ENCODE measurements at regions not wholly inside any gene's neighbourhood (a gene's known extent, or its start where the extent isn't known, plus 50 kb on each side); places are given as distances from the start of the nearest gene placed in this dataset.

- H3K36me3 ChIP-seq (ENCODE audit: control insufficient read depth, insufficient read depth, low read length): no peaks in the 10 kb centered on the region
- DNase-seq: no peak
- no peak overlapping the region for H2BK15ac ChIP-seq (replicated peaks; ENCODE audit: low read depth)
- H3K4ac ChIP-seq (ENCODE audit: low read depth, low read length): no peak overlapping the region
- no peaks in the 10 kb centered on the region for H3K79me1 ChIP-seq (ENCODE audit: low read length)
- no peak overlapping the region for H3K56ac ChIP-seq (ENCODE audit: low read length)
- H3K27ac ChIP-seq (ENCODE audit: low read depth, low read length): no peak overlapping the region
- no peak overlapping the region for H2BK5ac ChIP-seq (ENCODE audit: low read length)
- no peak overlapping the region for H2BK120ac ChIP-seq (ENCODE audit: low read depth, low read length)
- no peak overlapping the region for H4K5ac ChIP-seq (ENCODE audit: low read length)
- H3K4me3 ChIP-seq (ENCODE audit: low read length): no peak overlapping the region
- H3K27me3 ChIP-seq (ENCODE audit: insufficient read depth, low read length, poor library complexity): no peaks in the 10 kb centered on the region
- no peaks in the 10 kb centered on the region for H3K79me2 ChIP-seq (ENCODE audit: control insufficient read depth, insufficient read depth, low read length)
- H3K18ac ChIP-seq (ENCODE audit: low read length): no peak overlapping the region
- no peak overlapping the region for H2AK5ac ChIP-seq (ENCODE audit: low read length)
- H4K8ac ChIP-seq (ENCODE audit: low read depth, low read length): no peak overlapping the region
- no peak overlapping the region for H3K9ac ChIP-seq (ENCODE audit: low read length)
- no peak overlapping the region for H3K23ac ChIP-seq (ENCODE audit: low read length)
- H3K4me1 ChIP-seq (ENCODE audit: control insufficient read depth, low read depth, low read length): no peaks in the 10 kb centered on the region
- H3K4me2 ChIP-seq (ENCODE audit: low read length): no peak overlapping the region
Measured at GRCh38 chr6:145252737-145253136, 482.6 kb downstream of the EPM2A start.

GRCh38 chr6:145254649-145255401 lies 480.5 kb downstream of the EPM2A start:
- no peaks in the 10 kb centered on the region for H3K27me3 ChIP-seq (ENCODE audit: insufficient read depth, low read length, poor library complexity)
- no peak overlapping the region for H3K27ac ChIP-seq (ENCODE audit: low read depth, low read length)
- no peak for DNase-seq
- H2BK15ac ChIP-seq (replicated peaks; ENCODE audit: low read depth): no peak overlapping the region
- H3K4me1 ChIP-seq (ENCODE audit: control insufficient read depth, low read depth, low read length): no peaks in the 10 kb centered on the region
- no peak overlapping the region for H2BK120ac ChIP-seq (ENCODE audit: low read depth, low read length)
- no peak overlapping the region for H3K4me3 ChIP-seq (ENCODE audit: low read length)
- no peaks in the 10 kb centered on the region for H3K79me2 ChIP-seq (ENCODE audit: control insufficient read depth, insufficient read depth, low read length)
- no peak overlapping the region for H2BK5ac ChIP-seq (ENCODE audit: low read length)
- no peak overlapping the region for H3K4me2 ChIP-seq (ENCODE audit: low read length)
- no peak overlapping the region for H3K18ac ChIP-seq (ENCODE audit: low read length)
- H4K5ac ChIP-seq (ENCODE audit: low read length): no peak overlapping the region
- no peaks in the 10 kb centered on the region for H3K36me3 ChIP-seq (ENCODE audit: control insufficient read depth, insufficient read depth, low read length)
- H3K4ac ChIP-seq (ENCODE audit: low read depth, low read length): no peak overlapping the region
- no peaks in the 10 kb centered on the region for H3K79me1 ChIP-seq (ENCODE audit: low read length)
- H2AK5ac ChIP-seq (ENCODE audit: low read length): no peak overlapping the region
- WGBS (ENCODE audit: extremely low coverage, insufficient coverage, low lambda C conversion rate): no CpG with 5 or more reads among the region's 5 CpGs
- no peak overlapping the region for H4K8ac ChIP-seq (ENCODE audit: low read depth, low read length)
- no peak overlapping the region for H3K9ac ChIP-seq (ENCODE audit: low read length)
- no peak overlapping the region for H3K23ac ChIP-seq (ENCODE audit: low read length)
- no peak overlapping the region for H3K56ac ChIP-seq (ENCODE audit: low read length)

GRCh38 chr6:145257704-145258103 lies 477.6 kb downstream of the EPM2A start:
- Histone ChIP-seq H4K8ac (ENCODE audit: low read depth, low read length) (no peak overlapping the region), H2BK15ac (replicated peaks; ENCODE audit: low read depth) (no peak overlapping the region), H3K27me3 (ENCODE audit: insufficient read depth, low read length, poor library complexity) (no peaks in the 10 kb centered on the region), H2AK5ac (ENCODE audit: low read length) (no peak overlapping the region), H3K4me1 (ENCODE audit: control insufficient read depth, low read depth, low read length) (no peaks in the 10 kb centered on the region), H2BK5ac (ENCODE audit: low read length) (no peak overlapping the region), H3K79me1 (ENCODE audit: low read length) (no peaks in the 10 kb centered on the region), H4K5ac (ENCODE audit: low read length) (no peak overlapping the region), H3K27ac (ENCODE audit: low read depth, low read length) (no peak overlapping the region), H3K56ac (ENCODE audit: low read length) (no peak overlapping the region), H3K4me2 (ENCODE audit: low read length) (no peak overlapping the region), H3K23ac (ENCODE audit: low read length) (no peak overlapping the region), H3K79me2 (ENCODE audit: control insufficient read depth, insufficient read depth, low read length) (no peaks in the 10 kb centered on the region), H3K4me3 (ENCODE audit: low read length) (no peak overlapping the region), H3K9ac (ENCODE audit: low read length) (no peak overlapping the region), H3K36me3 (ENCODE audit: control insufficient read depth, insufficient read depth, low read length) (no peaks in the 10 kb centered on the region), H2BK120ac (ENCODE audit: low read depth, low read length) (no peak overlapping the region), H3K4ac (ENCODE audit: low read depth, low read length) (no peak overlapping the region), H3K18ac (ENCODE audit: low read length) (no peak overlapping the region)
- WGBS (ENCODE audit: extremely low coverage, insufficient coverage, low lambda C conversion rate): no CpG with 5 or more reads among the region's 1 CpG
- DNase-seq: no peak

GRCh38 chr6:145258122-145258521 lies 477.2 kb downstream of the EPM2A start:
- Histone ChIP-seq H3K4me1 (ENCODE audit: control insufficient read depth, low read depth, low read length) (no peaks in the 10 kb centered on the region), H3K4me3 (ENCODE audit: low read length) (no peak overlapping the region), H2AK5ac (ENCODE audit: low read length) (no peak overlapping the region), H4K8ac (ENCODE audit: low read depth, low read length) (no peak overlapping the region), H2BK15ac (replicated peaks; ENCODE audit: low read depth) (no peak overlapping the region), H2BK120ac (ENCODE audit: low read depth, low read length) (no peak overlapping the region), H3K9ac (ENCODE audit: low read length) (no peak overlapping the region), H3K79me1 (ENCODE audit: low read length) (no peaks in the 10 kb centered on the region), H4K5ac (ENCODE audit: low read length) (no peak overlapping the region), H3K27me3 (ENCODE audit: insufficient read depth, low read length, poor library complexity) (no peaks in the 10 kb centered on the region), H3K27ac (ENCODE audit: low read depth, low read length) (no peak overlapping the region), H3K4ac (ENCODE audit: low read depth, low read length) (no peak overlapping the region), H2BK5ac (ENCODE audit: low read length) (no peak overlapping the region), H3K79me2 (ENCODE audit: control insufficient read depth, insufficient read depth, low read length) (no peaks in the 10 kb centered on the region), H3K56ac (ENCODE audit: low read length) (no peak overlapping the region), H3K18ac (ENCODE audit: low read length) (no peak overlapping the region), H3K36me3 (ENCODE audit: control insufficient read depth, insufficient read depth, low read length) (no peaks in the 10 kb centered on the region), H3K23ac (ENCODE audit: low read length) (no peak overlapping the region), H3K4me2 (ENCODE audit: low read length) (no peak overlapping the region)
- DNase-seq: no peak
- no CpG with 5 or more reads among the region's 1 CpG for WGBS (ENCODE audit: extremely low coverage, insufficient coverage, low lambda C conversion rate)

GRCh38 chr6:145260484-145261175 lies 474.7 kb downstream of the EPM2A start:
- Histone ChIP-seq H3K4ac (ENCODE audit: low read depth, low read length) (no peak overlapping the region), H3K4me3 (ENCODE audit: low read length) (no peak overlapping the region), H4K8ac (ENCODE audit: low read depth, low read length) (no peak overlapping the region), H3K27ac (ENCODE audit: low read depth, low read length) (no peak overlapping the region), H3K79me1 (ENCODE audit: low read length) (no peaks in the 10 kb centered on the region), H4K5ac (ENCODE audit: low read length) (no peak overlapping the region), H2BK15ac (replicated peaks; ENCODE audit: low read depth) (no peak overlapping the region), H3K27me3 (ENCODE audit: insufficient read depth, low read length, poor library complexity) (no peaks in the 10 kb centered on the region), H2BK120ac (ENCODE audit: low read depth, low read length) (no peak overlapping the region), H3K18ac (ENCODE audit: low read length) (no peak overlapping the region), H2AK5ac (ENCODE audit: low read length) (no peak overlapping the region), H3K56ac (ENCODE audit: low read length) (no peak overlapping the region), H3K4me1 (ENCODE audit: control insufficient read depth, low read depth, low read length) (no peaks in the 10 kb centered on the region), H2BK5ac (ENCODE audit: low read length) (no peak overlapping the region), H3K23ac (ENCODE audit: low read length) (no peak overlapping the region), H3K79me2 (ENCODE audit: control insufficient read depth, insufficient read depth, low read length) (no peaks in the 10 kb centered on the region), H3K9ac (ENCODE audit: low read length) (no peak overlapping the region), H3K36me3 (ENCODE audit: control insufficient read depth, insufficient read depth, low read length) (no peaks in the 10 kb centered on the region), H3K4me2 (ENCODE audit: low read length) (no peak overlapping the region)
- WGBS (ENCODE audit: extremely low coverage, insufficient coverage, low lambda C conversion rate): no CpG with 5 or more reads among the region's 2 CpGs
- no peak for DNase-seq
